ENCODE measurements at regions not wholly inside any gene's neighbourhood (a gene's known extent, or its start where the extent isn't known, plus 50 kb on each side); places are given as distances from the start of the nearest gene placed in this dataset.

DNA sequence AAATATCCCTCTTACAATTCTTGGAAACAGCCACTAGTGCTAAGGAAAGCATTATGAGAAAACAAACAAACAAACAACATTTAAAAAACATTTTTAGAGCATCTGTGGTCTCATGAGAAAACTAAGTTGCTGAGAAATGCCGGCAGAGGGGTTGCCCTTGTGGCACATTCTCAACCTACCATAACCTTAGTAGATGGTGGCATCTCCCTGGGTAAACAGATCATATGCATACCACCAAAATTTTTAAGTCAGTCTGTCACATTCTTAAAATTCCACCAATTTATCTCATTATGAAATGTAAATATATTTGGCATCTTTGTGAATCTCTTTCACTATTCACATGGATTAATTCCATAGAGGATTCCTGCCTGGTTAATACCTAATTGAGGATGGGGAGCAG, 575.7 kb upstream of the MARCKS start:
- DNase-seq (ENCODE audit: low read depth, low spot score): no peak
- no peaks in the 10 kb centered on the region for H3K36me3 ChIP-seq (ENCODE audit: control insufficient read depth in 1 of 2, insufficient read depth in 2 of 2, low read length in 2 of 2)
- H3K9me2 ChIP-seq (ENCODE audit: insufficient read depth): no peaks in the 10 kb centered on the region
- no peaks in the 10 kb centered on the region for H3K27me3 ChIP-seq (ENCODE audit: insufficient read depth, low read length)
- H2AFZ ChIP-seq (ENCODE audit: low read depth, low read length, poor library complexity, severe bottlenecking): no peak overlapping the region
- no peak for ATAC-seq
- no peaks in the 10 kb centered on the region for H3K4me1 ChIP-seq (ENCODE audit: control insufficient read depth in 1 of 2, insufficient read depth in 2 of 2, low read length in 2 of 2)
- H3K9ac ChIP-seq (ENCODE audit: low read length): no peak overlapping the region
- RAD21 ChIA-PET (ENCODE audit: low non-redundant PET in 1 of 2, low total read pairs in 2 of 2, uncharacterized antibody in 2 of 2, unreplicated experiment in 2 of 2): no interaction called here
- no peak for TF ChIP-seq EZH2phosphoT487 (IDR thresholded peaks at IDR 0.05; ENCODE audit: borderline replicate concordance)
- TF ChIP-seq, protein P1, sequence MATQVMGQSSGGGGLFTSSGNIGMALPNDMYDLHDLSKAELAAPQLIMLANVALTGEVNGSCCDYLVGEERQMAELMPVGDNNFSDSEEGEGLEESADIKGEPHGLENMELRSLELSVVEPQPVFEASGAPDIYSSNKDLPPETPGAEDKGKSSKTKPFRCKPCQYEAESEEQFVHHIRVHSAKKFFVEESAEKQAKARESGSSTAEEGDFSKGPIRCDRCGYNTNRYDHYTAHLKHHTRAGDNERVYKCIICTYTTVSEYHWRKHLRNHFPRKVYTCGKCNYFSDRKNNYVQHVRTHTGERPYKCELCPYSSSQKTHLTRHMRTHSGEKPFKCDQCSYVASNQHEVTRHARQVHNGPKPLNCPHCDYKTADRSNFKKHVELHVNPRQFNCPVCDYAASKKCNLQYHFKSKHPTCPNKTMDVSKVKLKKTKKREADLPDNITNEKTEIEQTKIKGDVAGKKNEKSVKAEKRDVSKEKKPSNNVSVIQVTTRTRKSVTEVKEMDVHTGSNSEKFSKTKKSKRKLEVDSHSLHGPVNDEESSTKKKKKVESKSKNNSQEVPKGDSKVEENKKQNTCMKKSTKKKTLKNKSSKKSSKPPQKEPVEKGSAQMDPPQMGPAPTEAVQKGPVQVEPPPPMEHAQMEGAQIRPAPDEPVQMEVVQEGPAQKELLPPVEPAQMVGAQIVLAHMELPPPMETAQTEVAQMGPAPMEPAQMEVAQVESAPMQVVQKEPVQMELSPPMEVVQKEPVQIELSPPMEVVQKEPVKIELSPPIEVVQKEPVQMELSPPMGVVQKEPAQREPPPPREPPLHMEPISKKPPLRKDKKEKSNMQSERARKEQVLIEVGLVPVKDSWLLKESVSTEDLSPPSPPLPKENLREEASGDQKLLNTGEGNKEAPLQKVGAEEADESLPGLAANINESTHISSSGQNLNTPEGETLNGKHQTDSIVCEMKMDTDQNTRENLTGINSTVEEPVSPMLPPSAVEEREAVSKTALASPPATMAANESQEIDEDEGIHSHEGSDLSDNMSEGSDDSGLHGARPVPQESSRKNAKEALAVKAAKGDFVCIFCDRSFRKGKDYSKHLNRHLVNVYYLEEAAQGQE (IDR thresholded peaks at IDR 0.05; ENCODE audit: low read depth): no peak
- H3K9me3 ChIP-seq (ENCODE audit: control insufficient read depth in 1 of 2, insufficient read depth in 1 of 2, low read depth in 1 of 2, low read length in 2 of 2): no peaks in the 10 kb centered on the region
- BruUV-seq (replicated peaks): no TSS peak
- no peak overlapping the region for H3K27ac ChIP-seq (ENCODE audit: low read depth, low read length)
- no peaks in the 10 kb centered on the region for H3K79me2 ChIP-seq (ENCODE audit: insufficient read depth, low read length)
- no peaks in the 10 kb centered on the region for H4K20me1 ChIP-seq (ENCODE audit: insufficient read depth)
- no peak overlapping the region for H3K4me2 ChIP-seq (ENCODE audit: low read length)
- CTCF ChIA-PET: no interaction called here
- no peak overlapping the region for H3K4me3 ChIP-seq (replicated peaks in 1 of 2; ENCODE audit: low read depth in 1 of 2, low read length in 2 of 2)
- intact Hi-C loops (cut with micrococcal nuclease): no loop called here
- POLR2A ChIA-PET: no interaction called here

DNA sequence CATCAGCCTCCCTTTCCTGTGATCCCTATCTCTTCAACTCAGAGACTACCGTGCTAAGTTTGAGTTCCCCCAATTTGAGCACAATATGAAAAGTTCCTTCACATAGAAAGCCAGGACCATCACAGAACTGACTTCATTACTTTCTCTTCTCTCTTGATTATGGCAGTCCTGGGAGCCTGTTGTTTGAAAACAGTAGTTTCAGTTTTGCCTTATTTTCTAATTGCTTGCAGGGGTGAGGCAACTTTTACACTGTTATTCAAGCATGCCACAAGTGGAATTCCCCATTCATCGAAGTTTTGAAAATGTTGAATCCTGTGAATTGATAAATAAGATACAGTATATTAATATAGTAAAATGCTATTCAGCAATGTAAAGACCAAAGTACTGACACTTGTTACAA, 569.7 kb upstream of the MARCKS start:
- Histone ChIP-seq H3K9me3 (ENCODE audit: control insufficient read depth in 1 of 2, insufficient read depth in 1 of 2, low read depth in 1 of 2, low read length in 2 of 2) (no peaks in the 10 kb centered on the region), H2AFZ (ENCODE audit: low read depth, low read length, poor library complexity, severe bottlenecking) (no peak overlapping the region), H3K27ac (ENCODE audit: low read depth, low read length) (no peak overlapping the region), H3K4me3 (replicated peaks in 1 of 2; ENCODE audit: low read depth in 1 of 2, low read length in 2 of 2) (no peak overlapping the region), H3K36me3 (ENCODE audit: control insufficient read depth in 1 of 2, insufficient read depth in 2 of 2, low read length in 2 of 2) (no peaks in the 10 kb centered on the region), H3K27me3 (ENCODE audit: insufficient read depth, low read length) (no peaks in the 10 kb centered on the region), H4K20me1 (ENCODE audit: insufficient read depth) (no peaks in the 10 kb centered on the region), H3K4me2 (ENCODE audit: low read length) (no peak overlapping the region), H3K4me1 (ENCODE audit: control insufficient read depth in 1 of 2, insufficient read depth in 2 of 2, low read length in 2 of 2) (no peaks in the 10 kb centered on the region), H3K9me2 (ENCODE audit: insufficient read depth) (no peaks in the 10 kb centered on the region), H3K9ac (ENCODE audit: low read length) (no peak overlapping the region), H3K79me2 (ENCODE audit: insufficient read depth, low read length) (no peaks in the 10 kb centered on the region)
- intact Hi-C loops (cut with micrococcal nuclease): no loop called here
- POLR2A ChIA-PET: no interaction called here
- CTCF ChIA-PET: no interaction called here
- no peak for DNase-seq (ENCODE audit: low read depth, low spot score)
- no TSS peak for BruUV-seq (replicated peaks)
- RAD21 ChIA-PET (ENCODE audit: low non-redundant PET in 1 of 2, low total read pairs in 2 of 2, uncharacterized antibody in 2 of 2, unreplicated experiment in 2 of 2): no interaction called here
- no peak for ATAC-seq
- TF ChIP-seq, protein P2, sequence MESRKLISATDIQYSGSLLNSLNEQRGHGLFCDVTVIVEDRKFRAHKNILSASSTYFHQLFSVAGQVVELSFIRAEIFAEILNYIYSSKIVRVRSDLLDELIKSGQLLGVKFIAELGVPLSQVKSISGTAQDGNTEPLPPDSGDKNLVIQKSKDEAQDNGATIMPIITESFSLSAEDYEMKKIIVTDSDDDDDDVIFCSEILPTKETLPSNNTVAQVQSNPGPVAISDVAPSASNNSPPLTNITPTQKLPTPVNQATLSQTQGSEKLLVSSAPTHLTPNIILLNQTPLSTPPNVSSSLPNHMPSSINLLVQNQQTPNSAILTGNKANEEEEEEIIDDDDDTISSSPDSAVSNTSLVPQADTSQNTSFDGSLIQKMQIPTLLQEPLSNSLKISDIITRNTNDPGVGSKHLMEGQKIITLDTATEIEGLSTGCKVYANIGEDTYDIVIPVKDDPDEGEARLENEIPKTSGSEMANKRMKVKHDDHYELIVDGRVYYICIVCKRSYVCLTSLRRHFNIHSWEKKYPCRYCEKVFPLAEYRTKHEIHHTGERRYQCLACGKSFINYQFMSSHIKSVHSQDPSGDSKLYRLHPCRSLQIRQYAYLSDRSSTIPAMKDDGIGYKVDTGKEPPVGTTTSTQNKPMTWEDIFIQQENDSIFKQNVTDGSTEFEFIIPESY (IDR thresholded peaks at IDR 0.05; ENCODE audit: extremely low read depth, insufficient replicate concordance, low read length): no peak
- TF ChIP-seq, protein P3, sequence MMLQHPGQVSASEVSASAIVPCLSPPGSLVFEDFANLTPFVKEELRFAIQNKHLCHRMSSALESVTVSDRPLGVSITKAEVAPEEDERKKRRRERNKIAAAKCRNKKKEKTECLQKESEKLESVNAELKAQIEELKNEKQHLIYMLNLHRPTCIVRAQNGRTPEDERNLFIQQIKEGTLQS (IDR thresholded peaks at IDR 0.05): no peak
- TF ChIP-seq ELF1 (IDR thresholded peaks at IDR 0.05; ENCODE audit: borderline replicate concordance, low read depth): no peak
- TF ChIP-seq RAD21 (IDR thresholded peaks at IDR 0.05; ENCODE audit: low read depth): no peak
- TF ChIP-seq JUND (IDR thresholded peaks at IDR 0.05): no peak
- no peak for TF ChIP-seq EZH2phosphoT487 (IDR thresholded peaks at IDR 0.05; ENCODE audit: borderline replicate concordance)
- TF ChIP-seq, protein P4, sequence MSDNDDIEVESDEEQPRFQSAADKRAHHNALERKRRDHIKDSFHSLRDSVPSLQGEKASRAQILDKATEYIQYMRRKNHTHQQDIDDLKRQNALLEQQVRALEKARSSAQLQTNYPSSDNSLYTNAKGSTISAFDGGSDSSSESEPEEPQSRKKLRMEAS (IDR thresholded peaks at IDR 0.05): no peak
- TF ChIP-seq, protein P5, sequence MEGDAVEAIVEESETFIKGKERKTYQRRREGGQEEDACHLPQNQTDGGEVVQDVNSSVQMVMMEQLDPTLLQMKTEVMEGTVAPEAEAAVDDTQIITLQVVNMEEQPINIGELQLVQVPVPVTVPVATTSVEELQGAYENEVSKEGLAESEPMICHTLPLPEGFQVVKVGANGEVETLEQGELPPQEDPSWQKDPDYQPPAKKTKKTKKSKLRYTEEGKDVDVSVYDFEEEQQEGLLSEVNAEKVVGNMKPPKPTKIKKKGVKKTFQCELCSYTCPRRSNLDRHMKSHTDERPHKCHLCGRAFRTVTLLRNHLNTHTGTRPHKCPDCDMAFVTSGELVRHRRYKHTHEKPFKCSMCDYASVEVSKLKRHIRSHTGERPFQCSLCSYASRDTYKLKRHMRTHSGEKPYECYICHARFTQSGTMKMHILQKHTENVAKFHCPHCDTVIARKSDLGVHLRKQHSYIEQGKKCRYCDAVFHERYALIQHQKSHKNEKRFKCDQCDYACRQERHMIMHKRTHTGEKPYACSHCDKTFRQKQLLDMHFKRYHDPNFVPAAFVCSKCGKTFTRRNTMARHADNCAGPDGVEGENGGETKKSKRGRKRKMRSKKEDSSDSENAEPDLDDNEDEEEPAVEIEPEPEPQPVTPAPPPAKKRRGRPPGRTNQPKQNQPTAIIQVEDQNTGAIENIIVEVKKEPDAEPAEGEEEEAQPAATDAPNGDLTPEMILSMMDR (IDR thresholded peaks at IDR 0.05 in 2 of 3, conservative IDR thresholded peaks at IDR 0.05 in 1 of 3; ENCODE audit: borderline replicate concordance in 1 of 3, insufficient read depth in 1 of 3, low read depth in 2 of 3, low read length in 2 of 3): no peak
- TF ChIP-seq POLR2A (IDR thresholded peaks at IDR 0.05; ENCODE audit: borderline replicate concordance, extremely low read depth, insufficient read depth, insufficient read length): no peak
